Activated CD4-positive, CD25-positive, alpha-beta regulatory T cell treated with anti-CD3 and anti-CD28 coated beads, Interleukin-2, amount 50 U/mL, for 24 hours (primary cell): ENCODE measurements at regions not wholly inside any gene's neighbourhood (a gene's known extent, or its start where the extent isn't known, plus 50 kb on each side); places are given as distances from the start of the nearest gene placed in this dataset.
"Not testable (repeated sequence)": the region's sequence is repeated elsewhere in the genome, so short reads cannot be mapped to it uniquely, and the experiment has no call there.

ENCODE experiments used
- ATAC-seq, 2 donors: fragments of 150-1000 bp; cut with Tn5 transposase; one replicate each; pipeline ENCODE4 v1.10.0; 2021; ENCODE audit warnings: mild to moderate bottlenecking in 1 of 2, moderate library complexity in 1 of 2

- ATAC-seq, result not testable (repeated sequence)
These were observed 223.9 kb upstream of the ZNF608 start for GRCh38 chr5:124970381-124970780.

GRCh38 chr5:124972703-124973102 is 226.3 kb upstream of the ZNF608 start:
- no peak for ATAC-seq

- no peak for ATAC-seq
These were observed 227.2 kb upstream of the ZNF608 start for GRCh38 chr5:124973661-124974060.

- no peak for ATAC-seq
These were observed 229.6 kb upstream of the ZNF608 start for GRCh38 chr5:124976086-124976485.

GRCh38 chr5:124979251-124979650 is 232.8 kb upstream of the ZNF608 start:
- ATAC-seq, result no peak

- ATAC-seq, result no peak
These were observed 233.9 kb upstream of the ZNF608 start for GRCh38 chr5:124980163-124980941.

GRCh38 chr5:124981901-124982300 is 235.5 kb upstream of the ZNF608 start:
- no peak for ATAC-seq

GRCh38 chr5:124986170-124986569 is 239.7 kb upstream of the ZNF608 start:
- no peak for ATAC-seq

- ATAC-seq, result no peak
These were observed 240.2 kb upstream of the ZNF608 start for GRCh38 chr5:124986667-124987066.

- not testable (repeated sequence) for ATAC-seq
These were observed 241.3 kb upstream of the ZNF608 start for GRCh38 chr5:124987786-124988185.

- no peak for ATAC-seq
These were observed 244.3 kb upstream of the ZNF608 start for GRCh38 chr5:124990723-124991122.

GRCh38 chr5:124995421-124995820 is 249.0 kb upstream of the ZNF608 start:
- no peak for ATAC-seq

- ATAC-seq, result no peak
These were observed 249.8 kb upstream of the ZNF608 start for GRCh38 chr5:124996023-124996763.

GRCh38 chr5:124996764-124997077 is 250.3 kb upstream of the ZNF608 start:
- ATAC-seq, result no peak

GRCh38 chr5:124997186-124997893 is 250.9 kb upstream of the ZNF608 start:
- no peak for ATAC-seq

GRCh38 chr5:124998520-124998919 is 252.1 kb upstream of the ZNF608 start:
- no peak for ATAC-seq

- ATAC-seq, result peak; percentile 27 to 35
These were observed 256.5 kb upstream of the ZNF608 start for GRCh38 chr5:125002727-125003598.

- ATAC-seq, result no peak
These were observed 257.6 kb upstream of the ZNF608 start for GRCh38 chr5:125004009-125004408.

- ATAC-seq, result no peak
These were observed 258.8 kb upstream of the ZNF608 start for GRCh38 chr5:125005266-125005665.

GRCh38 chr5:125006011-125006685 is 259.7 kb upstream of the ZNF608 start:
- no peak for ATAC-seq

- ATAC-seq, result no peak
These were observed 263.9 kb upstream of the ZNF608 start for GRCh38 chr5:125010356-125010755.

- no peak for ATAC-seq
These were observed 264.6 kb upstream of the ZNF608 start for GRCh38 chr5:125011014-125011413.
